GM23338 (cell line): ENCODE measurements at regions not wholly inside any gene's neighbourhood (a gene's known extent, or its start where the extent isn't known, plus 50 kb on each side); places are given as distances from the start of the nearest gene placed in this dataset.

ENCODE experiments used
- ATAC-seq: fragments of 200-7000 bp; cut with Tn5 transposase; 3 replicates; pipeline ENCODE4 v1.9.1; 2020
- DNase-seq: peaks from one replicate; pipeline ENCODE4 v3.0.0-alpha.2; 2015; ENCODE audit warnings: low spot score
- H2AFZ ChIP-seq: fragments of 200-600 bp; sonication (generic); 2 replicates; pipeline ENCODE4 v1.8.0; 2016; ENCODE audit warnings: antibody characterized with exemption, mild to moderate bottlenecking, moderate library complexity
- H3F3A ChIP-seq: fragments of 200-600 bp; sonication (generic); replicated peaks from 2 replicates; pipeline ENCODE4 v1.8.0; 2017; ENCODE audit warnings: antibody characterized with exemption, mixed run types, low read depth
- H3K27ac ChIP-seq: fragments of 200-600 bp; sonication (generic); 2 replicates; pipeline ENCODE4 v1.6.1; 2016; ENCODE audit warnings: low read depth
- H3K27me3 ChIP-seq: fragments of 200-600 bp; sonication (generic); 2 replicates; pipeline ENCODE4 v1.8.0; 2016; ENCODE audit warnings: mild to moderate bottlenecking, mixed run types, moderate library complexity; ENCODE audit not compliant: insufficient read depth
- H3K36me3 ChIP-seq: fragments of 200-600 bp; sonication (generic); 2 replicates; pipeline ENCODE4 v1.8.0; 2016; ENCODE audit warnings: mild to moderate bottlenecking; ENCODE audit not compliant: insufficient read depth
- H3K4me1 ChIP-seq: fragments of 200-600 bp; sonication (generic); 2 replicates; pipeline ENCODE4 v1.8.0; 2016; ENCODE audit warnings: mild to moderate bottlenecking, moderate library complexity; ENCODE audit not compliant: insufficient read depth
- H3K4me2 ChIP-seq: fragments of 200-600 bp; sonication (generic); 2 replicates; pipeline ENCODE4 v1.7.1; 2017; ENCODE audit warnings: mixed run types
- H3K4me3 ChIP-seq: fragments of 200-600 bp; sonication (generic); 2 replicates; pipeline ENCODE4 v1.6.1; 2016; ENCODE audit warnings: mixed run types
- H3K79me2 ChIP-seq: fragments of 200-600 bp; sonication (generic); replicated peaks from 2 replicates; pipeline ENCODE4 v1.8.0; 2017; ENCODE audit warnings: mild to moderate bottlenecking; ENCODE audit not compliant: insufficient read depth
- H3K9me2 ChIP-seq: fragments of 200-600 bp; sonication (generic); 2 replicates; pipeline ENCODE4 v1.8.0; 2017; ENCODE audit not compliant: insufficient read depth
- H4K20me1 ChIP-seq: fragments of 200-600 bp; sonication (generic); replicated peaks from 2 replicates; pipeline ENCODE4 v1.8.0; 2017; ENCODE audit warnings: mild to moderate bottlenecking; ENCODE audit not compliant: insufficient read depth
- H3K27ac Mint-ChIP-seq: 2 replicates; pipeline ENCODE4 v1.8.0; 2020; ENCODE audit warnings: inconsistent platforms, mild to moderate bottlenecking, moderate library complexity, mixed read lengths
- H3K27me3 Mint-ChIP-seq: 3 replicates; pipeline ENCODE4 v1.8.0; 2022; ENCODE audit warnings: low read depth, mild to moderate bottlenecking, moderate library complexity, mixed read lengths, inconsistent platforms; ENCODE audit not compliant: insufficient read depth, poor library complexity
- H3K36me3 Mint-ChIP-seq: 3 replicates; pipeline ENCODE4 v1.8.0; 2021; ENCODE audit warnings: low read depth, mild to moderate bottlenecking, inconsistent platforms, moderate library complexity, mixed read lengths
- H3K4me1 Mint-ChIP-seq: 3 replicates; pipeline ENCODE4 v1.8.0; 2020; ENCODE audit warnings: mild to moderate bottlenecking, inconsistent platforms, mixed read lengths
- H3K4me3 Mint-ChIP-seq: 3 replicates; pipeline ENCODE4 v1.8.0; 2021; ENCODE audit warnings: moderate library complexity, mild to moderate bottlenecking, inconsistent platforms, mixed read lengths
- H3K9me3 Mint-ChIP-seq: 3 replicates; pipeline ENCODE4 v1.8.0; 2020; ENCODE audit warnings: moderate library complexity, mild to moderate bottlenecking, inconsistent platforms, mixed read lengths
- CREB1 ChIP-seq: fragments of 250-450 bp; sonication (Bioruptor Pico); IDR thresholded peaks from 2 replicates; pipeline ENCODE4 v1.5.0; 2020; ENCODE audit warnings: low read depth, mild to moderate bottlenecking, moderate library complexity
- JUNB ChIP-seq: IDR thresholded peaks from one replicate; pipeline ENCODE4 v1.6.1; 2016; ENCODE audit warnings: antibody characterized with exemption; ENCODE audit not compliant: unreplicated experiment
- NANOG ChIP-seq: IDR thresholded peaks from 2 replicates; pipeline ENCODE4 v1.6.1; 2016; ENCODE audit warnings: antibody characterized with exemption, borderline replicate concordance
- POLR2AphosphoS5 ChIP-seq: IDR thresholded peaks from 2 replicates; pipeline ENCODE4 v1.6.1; 2016; ENCODE audit warnings: antibody characterized with exemption, low read depth
- STAT1 ChIP-seq: IDR thresholded peaks from one replicate; pipeline ENCODE4 v1.6.1; 2016; ENCODE audit warnings: antibody characterized with exemption; ENCODE audit not compliant: unreplicated experiment
- ZNF114 ChIP-seq: fragments of 250-450 bp; sonication (Bioruptor Pico); IDR thresholded peaks from 2 replicates; pipeline ENCODE4 v1.5.0; 2020; ENCODE audit warnings: mild to moderate bottlenecking, moderate library complexity
- ZNF331 ChIP-seq: fragments of 250-450 bp; sonication (Bioruptor Pico); IDR thresholded peaks from 2 replicates; pipeline ENCODE4 v1.5.0; 2020; ENCODE audit warnings: low read depth, mild to moderate bottlenecking, moderate library complexity
- TF ChIP-seq, protein P1 (sequence below): IDR thresholded peaks from 2 replicates; pipeline ENCODE4 v1.6.1; 2016; ENCODE audit warnings: antibody characterized with exemption
- TF ChIP-seq, protein P2 (sequence below): IDR thresholded peaks from one replicate; pipeline ENCODE4 v1.6.1; 2018; ENCODE audit warnings: antibody characterized with exemption; ENCODE audit not compliant: unreplicated experiment
- TF ChIP-seq, protein P3 (sequence below): fragments of 250-450 bp; sonication (Bioruptor Pico); IDR thresholded peaks from 2 replicates; pipeline ENCODE4 v1.5.0; 2020; ENCODE audit warnings: mild to moderate bottlenecking, moderate library complexity

GRCh38 chr9:81414836-81415235 lies 274.5 kb downstream of the TLE1 start:
- peaks cover 1% of the 10 kb centered on the region; the same call in 2 of the 3 replicates for H3K9me3 Mint-ChIP-seq
- no peaks in the 10 kb centered on the region for H3K36me3 ChIP-seq

GRCh38 chr9:81411961-81412360 lies 277.4 kb downstream of the TLE1 start:
- H3K27ac Mint-ChIP-seq, result no peak overlapping the region
- no peak for ATAC-seq
- H3K9me3 Mint-ChIP-seq, result no peaks in the 10 kb centered on the region
- TF ChIP-seq ZNF114 (CRISPR knock-in tag) (no peak), CREB1 (CRISPR knock-in tag) (no peak), ZNF331 (CRISPR knock-in tag) (no peak), STAT1 (no peak), JUNB (no peak), POLR2AphosphoS5 (no peak), NANOG (no peak)
- TF ChIP-seq, protein P1, sequence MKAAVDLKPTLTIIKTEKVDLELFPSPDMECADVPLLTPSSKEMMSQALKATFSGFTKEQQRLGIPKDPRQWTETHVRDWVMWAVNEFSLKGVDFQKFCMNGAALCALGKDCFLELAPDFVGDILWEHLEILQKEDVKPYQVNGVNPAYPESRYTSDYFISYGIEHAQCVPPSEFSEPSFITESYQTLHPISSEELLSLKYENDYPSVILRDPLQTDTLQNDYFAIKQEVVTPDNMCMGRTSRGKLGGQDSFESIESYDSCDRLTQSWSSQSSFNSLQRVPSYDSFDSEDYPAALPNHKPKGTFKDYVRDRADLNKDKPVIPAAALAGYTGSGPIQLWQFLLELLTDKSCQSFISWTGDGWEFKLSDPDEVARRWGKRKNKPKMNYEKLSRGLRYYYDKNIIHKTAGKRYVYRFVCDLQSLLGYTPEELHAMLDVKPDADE, result no peak
- TF ChIP-seq, protein P2, sequence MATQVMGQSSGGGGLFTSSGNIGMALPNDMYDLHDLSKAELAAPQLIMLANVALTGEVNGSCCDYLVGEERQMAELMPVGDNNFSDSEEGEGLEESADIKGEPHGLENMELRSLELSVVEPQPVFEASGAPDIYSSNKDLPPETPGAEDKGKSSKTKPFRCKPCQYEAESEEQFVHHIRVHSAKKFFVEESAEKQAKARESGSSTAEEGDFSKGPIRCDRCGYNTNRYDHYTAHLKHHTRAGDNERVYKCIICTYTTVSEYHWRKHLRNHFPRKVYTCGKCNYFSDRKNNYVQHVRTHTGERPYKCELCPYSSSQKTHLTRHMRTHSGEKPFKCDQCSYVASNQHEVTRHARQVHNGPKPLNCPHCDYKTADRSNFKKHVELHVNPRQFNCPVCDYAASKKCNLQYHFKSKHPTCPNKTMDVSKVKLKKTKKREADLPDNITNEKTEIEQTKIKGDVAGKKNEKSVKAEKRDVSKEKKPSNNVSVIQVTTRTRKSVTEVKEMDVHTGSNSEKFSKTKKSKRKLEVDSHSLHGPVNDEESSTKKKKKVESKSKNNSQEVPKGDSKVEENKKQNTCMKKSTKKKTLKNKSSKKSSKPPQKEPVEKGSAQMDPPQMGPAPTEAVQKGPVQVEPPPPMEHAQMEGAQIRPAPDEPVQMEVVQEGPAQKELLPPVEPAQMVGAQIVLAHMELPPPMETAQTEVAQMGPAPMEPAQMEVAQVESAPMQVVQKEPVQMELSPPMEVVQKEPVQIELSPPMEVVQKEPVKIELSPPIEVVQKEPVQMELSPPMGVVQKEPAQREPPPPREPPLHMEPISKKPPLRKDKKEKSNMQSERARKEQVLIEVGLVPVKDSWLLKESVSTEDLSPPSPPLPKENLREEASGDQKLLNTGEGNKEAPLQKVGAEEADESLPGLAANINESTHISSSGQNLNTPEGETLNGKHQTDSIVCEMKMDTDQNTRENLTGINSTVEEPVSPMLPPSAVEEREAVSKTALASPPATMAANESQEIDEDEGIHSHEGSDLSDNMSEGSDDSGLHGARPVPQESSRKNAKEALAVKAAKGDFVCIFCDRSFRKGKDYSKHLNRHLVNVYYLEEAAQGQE, result no peak
- TF ChIP-seq, protein P3, sequence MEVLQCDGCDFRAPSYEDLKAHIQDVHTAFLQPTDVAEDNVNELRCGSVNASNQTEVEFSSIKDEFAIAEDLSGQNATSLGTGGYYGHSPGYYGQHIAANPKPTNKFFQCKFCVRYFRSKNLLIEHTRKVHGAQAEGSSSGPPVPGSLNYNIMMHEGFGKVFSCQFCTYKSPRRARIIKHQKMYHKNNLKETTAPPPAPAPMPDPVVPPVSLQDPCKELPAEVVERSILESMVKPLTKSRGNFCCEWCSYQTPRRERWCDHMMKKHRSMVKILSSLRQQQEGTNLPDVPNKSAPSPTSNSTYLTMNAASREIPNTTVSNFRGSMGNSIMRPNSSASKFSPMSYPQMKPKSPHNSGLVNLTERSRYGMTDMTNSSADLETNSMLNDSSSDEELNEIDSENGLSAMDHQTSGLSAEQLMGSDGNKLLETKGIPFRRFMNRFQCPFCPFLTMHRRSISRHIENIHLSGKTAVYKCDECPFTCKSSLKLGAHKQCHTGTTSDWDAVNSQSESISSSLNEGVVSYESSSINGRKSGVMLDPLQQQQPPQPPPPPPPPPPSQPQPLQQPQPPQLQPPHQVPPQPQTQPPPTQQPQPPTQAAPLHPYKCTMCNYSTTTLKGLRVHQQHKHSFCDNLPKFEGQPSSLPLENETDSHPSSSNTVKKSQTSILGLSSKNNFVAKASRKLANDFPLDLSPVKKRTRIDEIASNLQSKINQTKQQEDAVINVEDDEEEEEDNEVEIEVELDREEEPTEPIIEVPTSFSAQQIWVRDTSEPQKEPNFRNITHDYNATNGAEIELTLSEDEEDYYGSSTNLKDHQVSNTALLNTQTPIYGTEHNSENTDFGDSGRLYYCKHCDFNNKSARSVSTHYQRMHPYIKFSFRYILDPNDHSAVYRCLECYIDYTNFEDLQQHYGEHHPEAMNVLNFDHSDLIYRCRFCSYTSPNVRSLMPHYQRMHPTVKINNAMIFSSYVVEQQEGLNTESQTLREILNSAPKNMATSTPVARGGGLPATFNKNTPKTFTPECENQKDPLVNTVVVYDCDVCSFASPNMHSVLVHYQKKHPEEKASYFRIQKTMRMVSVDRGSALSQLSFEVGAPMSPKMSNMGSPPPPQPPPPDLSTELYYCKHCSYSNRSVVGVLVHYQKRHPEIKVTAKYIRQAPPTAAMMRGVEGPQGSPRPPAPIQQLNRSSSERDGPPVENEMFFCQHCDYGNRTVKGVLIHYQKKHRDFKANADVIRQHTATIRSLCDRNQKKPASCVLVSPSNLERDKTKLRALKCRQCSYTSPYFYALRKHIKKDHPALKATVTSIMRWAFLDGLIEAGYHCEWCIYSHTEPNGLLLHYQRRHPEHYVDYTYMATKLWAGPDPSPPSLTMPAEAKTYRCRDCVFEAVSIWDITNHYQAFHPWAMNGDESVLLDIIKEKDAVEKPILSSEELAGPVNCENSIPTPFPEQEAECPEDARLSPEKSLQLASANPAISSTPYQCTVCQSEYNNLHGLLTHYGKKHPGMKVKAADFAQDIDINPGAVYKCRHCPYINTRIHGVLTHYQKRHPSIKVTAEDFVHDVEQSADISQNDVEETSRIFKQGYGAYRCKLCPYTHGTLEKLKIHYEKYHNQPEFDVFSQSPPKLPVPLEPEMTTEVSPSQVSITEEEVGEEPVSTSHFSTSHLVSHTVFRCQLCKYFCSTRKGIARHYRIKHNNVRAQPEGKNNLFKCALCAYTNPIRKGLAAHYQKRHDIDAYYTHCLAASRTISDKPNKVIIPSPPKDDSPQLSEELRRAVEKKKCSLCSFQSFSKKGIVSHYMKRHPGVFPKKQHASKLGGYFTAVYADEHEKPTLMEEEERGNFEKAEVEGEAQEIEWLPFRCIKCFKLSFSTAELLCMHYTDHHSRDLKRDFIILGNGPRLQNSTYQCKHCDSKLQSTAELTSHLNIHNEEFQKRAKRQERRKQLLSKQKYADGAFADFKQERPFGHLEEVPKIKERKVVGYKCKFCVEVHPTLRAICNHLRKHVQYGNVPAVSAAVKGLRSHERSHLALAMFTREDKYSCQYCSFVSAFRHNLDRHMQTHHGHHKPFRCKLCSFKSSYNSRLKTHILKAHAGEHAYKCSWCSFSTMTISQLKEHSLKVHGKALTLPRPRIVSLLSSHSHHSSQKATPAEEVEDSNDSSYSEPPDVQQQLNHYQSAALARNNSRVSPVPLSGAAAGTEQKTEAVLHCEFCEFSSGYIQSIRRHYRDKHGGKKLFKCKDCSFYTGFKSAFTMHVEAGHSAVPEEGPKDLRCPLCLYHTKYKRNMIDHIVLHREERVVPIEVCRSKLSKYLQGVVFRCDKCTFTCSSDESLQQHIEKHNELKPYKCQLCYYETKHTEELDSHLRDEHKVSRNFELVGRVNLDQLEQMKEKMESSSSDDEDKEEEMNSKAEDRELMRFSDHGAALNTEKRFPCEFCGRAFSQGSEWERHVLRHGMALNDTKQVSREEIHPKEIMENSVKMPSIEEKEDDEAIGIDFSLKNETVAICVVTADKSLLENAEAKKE (CRISPR knock-in tag), result no peak

More at GRCh38 chr9:81414836-81415235, 274.5 kb downstream of the TLE1 start:
- H3K4me2 ChIP-seq, result no peak overlapping the region
- H4K20me1 ChIP-seq, result no peaks in the 10 kb centered on the region
- Mint-ChIP-seq H3K4me3 (no peak overlapping the region), H3K36me3 (no peaks in the 10 kb centered on the region), H3K27ac (no peak overlapping the region), H3K4me1 (no peaks in the 10 kb centered on the region), H3K27me3 (no peaks in the 10 kb centered on the region)
- no peaks in the 10 kb centered on the region for H3F3A ChIP-seq
- DNase-seq, result no peak
- no peaks in the 10 kb centered on the region for H3K27me3 ChIP-seq
- no peak overlapping the region for H3K4me3 ChIP-seq
- H3K4me1 ChIP-seq, result no peaks in the 10 kb centered on the region
- H2AFZ ChIP-seq, result no peak overlapping the region
- no peak overlapping the region for H3K27ac ChIP-seq
- TF ChIP-seq, protein P1, result no peak
- ATAC-seq, result no peak
- H3K79me2 ChIP-seq, result no peaks in the 10 kb centered on the region
- H3K9me2 ChIP-seq, result no peaks in the 10 kb centered on the region

More at GRCh38 chr9:81411961-81412360, 277.4 kb downstream of the TLE1 start:
- no peak overlapping the region for H2AFZ ChIP-seq
- no peaks in the 10 kb centered on the region for H3F3A ChIP-seq
- DNase-seq, result no peak
- H3K4me1 ChIP-seq, result no peaks in the 10 kb centered on the region
- H3K4me3 ChIP-seq, result no peak overlapping the region
- H3K36me3 Mint-ChIP-seq, result no peaks in the 10 kb centered on the region
- no peak overlapping the region for H3K27ac ChIP-seq
- no peaks in the 10 kb centered on the region for H3K27me3 Mint-ChIP-seq
- no peak overlapping the region for H3K4me3 Mint-ChIP-seq
- H3K4me1 Mint-ChIP-seq, result no peaks in the 10 kb centered on the region
- H3K4me2 ChIP-seq, result no peak overlapping the region
- no peaks in the 10 kb centered on the region for H3K9me2 ChIP-seq
- no peaks in the 10 kb centered on the region for H3K79me2 ChIP-seq
- H3K36me3 ChIP-seq, result no peaks in the 10 kb centered on the region
- no peaks in the 10 kb centered on the region for H4K20me1 ChIP-seq
- H3K27me3 ChIP-seq, result no peaks in the 10 kb centered on the region
